ENCODE measurements at regions not wholly inside any gene's neighbourhood (a gene's known extent, or its start where the extent isn't known, plus 50 kb on each side); places are given as distances from the start of the nearest gene placed in this dataset.

GRCh38 chr2:114330594-114330993, 111.8 kb upstream of the DPP10 start:
- in situ Hi-C loops (cut with HindIII; ENCODE audit: low sequenced_read_pairs) = no loop called here
- no peak for DNase-seq (ENCODE audit: low read depth)
- no peak overlapping the region for H3K4me3 ChIP-seq (ENCODE audit: low read depth, low read length)
- TF ChIP-seq, protein P1, sequence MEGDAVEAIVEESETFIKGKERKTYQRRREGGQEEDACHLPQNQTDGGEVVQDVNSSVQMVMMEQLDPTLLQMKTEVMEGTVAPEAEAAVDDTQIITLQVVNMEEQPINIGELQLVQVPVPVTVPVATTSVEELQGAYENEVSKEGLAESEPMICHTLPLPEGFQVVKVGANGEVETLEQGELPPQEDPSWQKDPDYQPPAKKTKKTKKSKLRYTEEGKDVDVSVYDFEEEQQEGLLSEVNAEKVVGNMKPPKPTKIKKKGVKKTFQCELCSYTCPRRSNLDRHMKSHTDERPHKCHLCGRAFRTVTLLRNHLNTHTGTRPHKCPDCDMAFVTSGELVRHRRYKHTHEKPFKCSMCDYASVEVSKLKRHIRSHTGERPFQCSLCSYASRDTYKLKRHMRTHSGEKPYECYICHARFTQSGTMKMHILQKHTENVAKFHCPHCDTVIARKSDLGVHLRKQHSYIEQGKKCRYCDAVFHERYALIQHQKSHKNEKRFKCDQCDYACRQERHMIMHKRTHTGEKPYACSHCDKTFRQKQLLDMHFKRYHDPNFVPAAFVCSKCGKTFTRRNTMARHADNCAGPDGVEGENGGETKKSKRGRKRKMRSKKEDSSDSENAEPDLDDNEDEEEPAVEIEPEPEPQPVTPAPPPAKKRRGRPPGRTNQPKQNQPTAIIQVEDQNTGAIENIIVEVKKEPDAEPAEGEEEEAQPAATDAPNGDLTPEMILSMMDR (IDR thresholded peaks at IDR 0.05; ENCODE audit: low read depth, low read length, missing control alignments) = no peak

- H3K4me3 ChIP-seq (ENCODE audit: low read depth, low read length) = no peak overlapping the region
- DNase-seq (ENCODE audit: low read depth) = no peak
- TF ChIP-seq, protein P1 (IDR thresholded peaks at IDR 0.05; ENCODE audit: low read depth, low read length, missing control alignments) = no peak
- in situ Hi-C loops (cut with HindIII; ENCODE audit: low sequenced_read_pairs) = no loop called here
These were observed 110.5 kb upstream of the DPP10 start for GRCh38 chr2:114331934-114332333.

DNA sequence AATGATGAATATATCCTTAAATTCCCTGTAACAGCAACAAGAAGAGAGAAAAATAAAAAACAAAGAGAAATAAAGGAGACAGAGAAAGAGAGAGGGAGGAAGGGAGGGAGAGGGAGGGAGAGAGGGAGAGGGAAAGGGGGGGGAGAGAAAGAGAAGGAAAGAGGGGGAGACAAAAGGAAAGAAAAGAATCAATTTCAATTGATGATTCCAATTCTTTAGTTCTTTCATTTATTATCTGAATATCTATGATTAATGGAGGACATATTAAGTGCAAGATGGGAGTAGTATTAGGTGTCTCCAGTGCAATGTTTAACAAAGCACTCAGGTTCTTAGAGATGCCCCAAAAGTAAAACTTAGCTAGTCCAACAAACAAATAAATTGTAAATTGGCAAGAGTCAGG, 97.2 kb upstream of the DPP10 start:
- in situ Hi-C loops (cut with HindIII; ENCODE audit: low sequenced_read_pairs) = no loop called here
- no peak for DNase-seq (ENCODE audit: low read depth)
- TF ChIP-seq, protein P1 (IDR thresholded peaks at IDR 0.05; ENCODE audit: low read depth, low read length, missing control alignments) = no peak
- H3K4me3 ChIP-seq (ENCODE audit: low read depth, low read length) = no peak overlapping the region

DNA sequence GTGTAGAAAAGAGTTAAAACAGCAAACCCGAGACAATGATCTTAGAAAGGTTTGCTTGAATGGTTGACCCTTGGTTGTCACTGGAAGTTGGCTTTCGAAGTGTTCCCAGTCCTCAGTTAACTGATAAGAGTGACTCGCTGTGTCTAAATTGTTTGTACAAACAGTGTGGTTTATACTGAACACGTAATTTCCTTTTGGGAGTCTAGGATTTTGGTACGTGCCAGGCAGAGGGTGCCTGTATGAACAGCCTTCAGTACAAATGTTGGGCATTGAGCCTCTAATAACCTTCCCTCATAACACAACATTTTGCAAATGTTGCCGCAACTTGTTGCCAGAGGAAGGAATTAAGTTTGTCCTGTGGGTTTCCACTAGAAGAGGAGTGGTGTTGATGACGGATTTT, 95.8 kb upstream of the DPP10 start:
- H3K4me3 ChIP-seq (ENCODE audit: low read depth, low read length) = no peak overlapping the region
- TF ChIP-seq, protein P1 (IDR thresholded peaks at IDR 0.05; ENCODE audit: low read depth, low read length, missing control alignments) = no peak
- DNase-seq (ENCODE audit: low read depth) = no peak
- in situ Hi-C loops (cut with HindIII; ENCODE audit: low sequenced_read_pairs) = no loop called here

GRCh38 chr2:114350186-114350725, 92.2 kb upstream of the DPP10 start:
- no peak overlapping the region for H3K4me3 ChIP-seq (ENCODE audit: low read depth, low read length)
- TF ChIP-seq, protein P1 (IDR thresholded peaks at IDR 0.05; ENCODE audit: low read depth, low read length, missing control alignments) = no peak
- no peak for DNase-seq (ENCODE audit: low read depth)
- in situ Hi-C loops (cut with HindIII; ENCODE audit: low sequenced_read_pairs) = no loop called here

DNA sequence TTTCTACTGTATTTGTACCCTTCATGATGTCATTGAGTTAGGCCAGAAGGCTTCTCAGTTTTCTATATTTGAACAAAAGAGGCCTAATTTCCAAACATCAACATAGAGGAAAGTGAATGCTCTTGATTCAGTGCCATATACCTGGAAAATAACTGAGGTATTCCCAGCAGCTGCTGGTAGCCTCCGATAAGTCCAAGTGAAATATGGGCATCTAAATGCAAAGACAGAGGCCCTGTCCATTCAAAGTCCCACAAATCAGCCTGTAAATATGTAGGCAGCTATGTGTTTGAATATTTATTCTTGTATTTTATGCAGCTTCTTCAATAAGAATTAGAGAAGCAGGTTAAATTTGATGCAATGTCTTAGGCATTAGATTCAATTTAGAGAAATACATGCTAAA, 89.5 kb upstream of the DPP10 start:
- no peak for DNase-seq (ENCODE audit: low read depth)
- TF ChIP-seq, protein P1 (IDR thresholded peaks at IDR 0.05; ENCODE audit: low read depth, low read length, missing control alignments) = no peak
- in situ Hi-C loops (cut with HindIII; ENCODE audit: low sequenced_read_pairs) = no loop called here
- H3K4me3 ChIP-seq (ENCODE audit: low read depth, low read length) = no peak overlapping the region

- DNase-seq (ENCODE audit: low read depth) = no peak
- in situ Hi-C loops (cut with HindIII; ENCODE audit: low sequenced_read_pairs) = no loop called here
- no peak overlapping the region for H3K4me3 ChIP-seq (ENCODE audit: low read depth, low read length)
- TF ChIP-seq, protein P1 (IDR thresholded peaks at IDR 0.05; ENCODE audit: low read depth, low read length, missing control alignments) = no peak
These were observed 88.2 kb upstream of the DPP10 start for GRCh38 chr2:114354199-114354598.
